ENCODE measurements at regions not wholly inside any gene's neighbourhood (a gene's known extent, or its start where the extent isn't known, plus 50 kb on each side); places are given as distances from the start of the nearest gene placed in this dataset.

DNA sequence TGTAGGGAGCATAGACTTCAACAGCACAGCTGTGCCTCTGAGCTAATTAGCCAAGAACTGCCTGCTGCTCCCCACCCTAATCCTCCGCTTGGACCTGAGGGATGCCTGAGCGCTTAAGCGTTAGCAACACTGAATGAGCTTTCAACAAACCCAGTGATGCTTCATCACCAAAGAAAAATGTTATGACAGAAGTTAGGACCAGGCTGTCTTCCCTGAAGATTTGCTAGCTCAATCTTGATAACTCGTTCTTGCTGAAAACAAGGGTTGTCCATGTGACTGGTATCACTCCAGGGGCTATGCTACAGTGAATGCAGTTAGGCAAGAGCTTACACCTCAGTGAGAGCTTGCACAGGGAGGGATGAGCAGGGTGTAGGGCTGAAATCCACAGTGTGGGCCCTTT is 190.7 kb upstream of the SIX2 start:
- Histone ChIP-seq H3K27me3 (replicated peaks; ENCODE audit: insufficient read depth, low read depth, low read length, poor library complexity) (peaks cover 40% of the 10 kb centered on the region), H3K4me1 (ENCODE audit: insufficient read depth, low read length, poor library complexity, severe bottlenecking) (no peaks in the 10 kb centered on the region), H3K9me3 (ENCODE audit: low read depth, low read length, poor library complexity, severe bottlenecking) (no peaks in the 10 kb centered on the region), H3K27ac (ENCODE audit: low read depth, low read length, poor library complexity, severe bottlenecking) (no peak overlapping the region), H3K4me3 (ENCODE audit: low read depth, low read length, poor library complexity, severe bottlenecking) (no peak overlapping the region), H3K36me3 (ENCODE audit: insufficient read depth, low read length, poor library complexity, severe bottlenecking) (no peaks in the 10 kb centered on the region)
- ChIA-PET POLR2A (ENCODE audit: low non-redundant PET) (no interaction called here), CTCF (no interaction called here)
- intact Hi-C loops (cut with micrococcal nuclease; ENCODE audit: unreplicated experiment), result no loop called here
- no peak for DNase-seq (ENCODE audit: low spot score)
- BruUV-seq (replicated peaks), result no TSS peak
- TF ChIP-seq, protein P1, sequence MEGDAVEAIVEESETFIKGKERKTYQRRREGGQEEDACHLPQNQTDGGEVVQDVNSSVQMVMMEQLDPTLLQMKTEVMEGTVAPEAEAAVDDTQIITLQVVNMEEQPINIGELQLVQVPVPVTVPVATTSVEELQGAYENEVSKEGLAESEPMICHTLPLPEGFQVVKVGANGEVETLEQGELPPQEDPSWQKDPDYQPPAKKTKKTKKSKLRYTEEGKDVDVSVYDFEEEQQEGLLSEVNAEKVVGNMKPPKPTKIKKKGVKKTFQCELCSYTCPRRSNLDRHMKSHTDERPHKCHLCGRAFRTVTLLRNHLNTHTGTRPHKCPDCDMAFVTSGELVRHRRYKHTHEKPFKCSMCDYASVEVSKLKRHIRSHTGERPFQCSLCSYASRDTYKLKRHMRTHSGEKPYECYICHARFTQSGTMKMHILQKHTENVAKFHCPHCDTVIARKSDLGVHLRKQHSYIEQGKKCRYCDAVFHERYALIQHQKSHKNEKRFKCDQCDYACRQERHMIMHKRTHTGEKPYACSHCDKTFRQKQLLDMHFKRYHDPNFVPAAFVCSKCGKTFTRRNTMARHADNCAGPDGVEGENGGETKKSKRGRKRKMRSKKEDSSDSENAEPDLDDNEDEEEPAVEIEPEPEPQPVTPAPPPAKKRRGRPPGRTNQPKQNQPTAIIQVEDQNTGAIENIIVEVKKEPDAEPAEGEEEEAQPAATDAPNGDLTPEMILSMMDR (conservative IDR thresholded peaks at IDR 0.05; ENCODE audit: low read depth, low read length), result no peak
- TF ChIP-seq EZH2 (IDR thresholded peaks at IDR 0.05; ENCODE audit: borderline replicate concordance, low read depth, low read length, poor library complexity, severe bottlenecking), result no peak

DNA sequence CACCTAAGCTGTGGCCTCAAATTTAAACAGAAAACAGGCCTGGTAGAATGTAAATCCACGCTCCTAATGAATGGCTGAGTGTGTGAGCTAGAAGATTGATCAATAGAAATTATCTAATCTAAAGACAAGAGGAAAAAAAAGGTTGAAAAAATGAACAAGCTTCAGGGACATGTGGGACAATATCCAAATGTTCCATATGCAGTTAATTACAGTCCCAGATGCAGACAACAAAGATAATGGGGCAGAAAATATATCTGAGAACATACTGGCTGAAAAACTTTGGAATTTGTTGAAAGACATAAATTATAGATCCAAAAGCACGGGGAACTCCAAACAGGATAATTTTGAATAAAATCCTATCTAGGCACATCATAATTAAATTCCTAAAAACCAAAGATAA is 186.7 kb upstream of the SIX2 start:
- ChIA-PET POLR2A (ENCODE audit: low non-redundant PET) (interaction anchor here (0.7 kb wide), 1 partner anchor 41 kb away, joined by 4 read pairs; no protein-coding TSS in a partner anchor), CTCF (no interaction called here)
- Histone ChIP-seq H3K27me3 (replicated peaks; ENCODE audit: insufficient read depth, low read depth, low read length, poor library complexity) (peaks cover 22% of the 10 kb centered on the region), H3K36me3 (ENCODE audit: insufficient read depth, low read length, poor library complexity, severe bottlenecking) (no peaks in the 10 kb centered on the region), H3K4me3 (ENCODE audit: low read depth, low read length, poor library complexity, severe bottlenecking) (no peak overlapping the region), H3K27ac (ENCODE audit: low read depth, low read length, poor library complexity, severe bottlenecking) (no peak overlapping the region), H3K4me1 (ENCODE audit: insufficient read depth, low read length, poor library complexity, severe bottlenecking) (no peaks in the 10 kb centered on the region), H3K9me3 (ENCODE audit: low read depth, low read length, poor library complexity, severe bottlenecking) (no peaks in the 10 kb centered on the region)
- DNase-seq (ENCODE audit: low spot score), result no peak
- BruUV-seq (replicated peaks), result no TSS peak
- intact Hi-C loops (cut with micrococcal nuclease; ENCODE audit: unreplicated experiment), result no loop called here
- TF ChIP-seq, protein P1 (conservative IDR thresholded peaks at IDR 0.05; ENCODE audit: low read depth, low read length), result no peak
- TF ChIP-seq EZH2 (IDR thresholded peaks at IDR 0.05; ENCODE audit: borderline replicate concordance, low read depth, low read length, poor library complexity, severe bottlenecking), result no peak

DNA sequence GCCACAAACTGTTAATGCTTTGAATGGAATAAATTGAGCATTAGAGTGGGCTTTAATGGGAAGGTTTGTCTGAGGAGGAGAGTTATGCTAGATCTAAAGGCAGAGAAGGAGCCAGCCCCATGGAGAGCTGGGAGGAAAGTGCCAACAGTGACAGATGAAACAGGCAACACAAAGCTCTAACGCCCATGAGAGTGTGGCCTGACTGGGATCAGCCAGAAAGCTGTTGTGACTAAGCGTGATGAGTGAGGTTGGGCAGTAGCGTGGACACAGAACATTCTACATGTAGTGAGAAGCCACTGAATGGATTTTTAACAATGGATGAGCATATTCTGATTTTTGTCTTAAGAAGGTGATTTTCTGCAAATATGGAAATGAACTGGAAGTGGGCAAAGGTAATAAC is 185.3 kb upstream of the SIX2 start:
- no peak for DNase-seq (ENCODE audit: low spot score)
- Histone ChIP-seq H3K27me3 (replicated peaks; ENCODE audit: insufficient read depth, low read depth, low read length, poor library complexity) (peaks cover 22% of the 10 kb centered on the region), H3K36me3 (ENCODE audit: insufficient read depth, low read length, poor library complexity, severe bottlenecking) (no peaks in the 10 kb centered on the region), H3K4me3 (ENCODE audit: low read depth, low read length, poor library complexity, severe bottlenecking) (no peak overlapping the region), H3K4me1 (ENCODE audit: insufficient read depth, low read length, poor library complexity, severe bottlenecking) (no peaks in the 10 kb centered on the region), H3K9me3 (ENCODE audit: low read depth, low read length, poor library complexity, severe bottlenecking) (no peaks in the 10 kb centered on the region), H3K27ac (ENCODE audit: low read depth, low read length, poor library complexity, severe bottlenecking) (no peak overlapping the region)
- TF ChIP-seq, protein P1 (conservative IDR thresholded peaks at IDR 0.05; ENCODE audit: low read depth, low read length), result no peak
- TF ChIP-seq EZH2 (IDR thresholded peaks at IDR 0.05; ENCODE audit: borderline replicate concordance, low read depth, low read length, poor library complexity, severe bottlenecking), result no peak
- CTCF ChIA-PET, result no interaction called here
- intact Hi-C loops (cut with micrococcal nuclease; ENCODE audit: unreplicated experiment), result no loop called here
- no TSS peak for BruUV-seq (replicated peaks)
- POLR2A ChIA-PET (ENCODE audit: low non-redundant PET), result no interaction called here

All from A673 (cell line).